ENCODE measurements at regions not wholly inside any gene's neighbourhood (a gene's known extent, or its start where the extent isn't known, plus 50 kb on each side); places are given as distances from the start of the nearest gene placed in this dataset.

DNA sequence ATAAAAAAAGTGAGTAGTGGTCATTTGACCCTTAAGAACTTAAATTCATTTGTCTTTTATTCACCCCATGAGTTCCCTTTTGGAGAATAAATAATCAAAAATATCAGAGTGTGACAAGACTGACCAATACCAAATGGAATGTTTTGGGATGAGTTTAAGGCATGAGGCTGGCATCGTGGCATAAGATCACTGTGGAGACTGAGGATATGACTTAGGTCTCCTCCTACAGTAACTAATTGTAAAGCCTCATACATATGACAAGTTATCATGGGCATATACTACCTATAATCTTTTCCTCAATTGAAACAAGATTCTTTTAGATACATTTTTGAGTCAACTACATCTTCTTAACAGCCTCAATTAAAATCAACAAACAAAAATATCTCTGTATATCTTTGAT, 782.0 kb downstream of the SLITRK1 start:
- H3K4me3 Mint-ChIP-seq: no peak overlapping the region
- intact Hi-C loops (cut with micrococcal nuclease): no loop called here
- Histone ChIP-seq H4K20me1 (ENCODE audit: insufficient read depth, low read length) (no peaks in the 10 kb centered on the region), H3K36me3 (replicated peaks in 1 of 2; ENCODE audit: control insufficient read depth in 1 of 2, insufficient read depth in 2 of 2, low read length in 2 of 2) (no peaks in the 10 kb centered on the region), H2AFZ (ENCODE audit: insufficient read depth, low read depth, low read length, poor library complexity, severe bottlenecking) (no peak overlapping the region), H3K4me1 (ENCODE audit: control insufficient read depth in 1 of 2, insufficient read depth in 2 of 2, low read length in 2 of 2) (no peaks in the 10 kb centered on the region), H3K4me2 (replicated peaks; ENCODE audit: extremely low read depth, low read length, poor library complexity, severe bottlenecking) (no peak overlapping the region), H3K79me2 (ENCODE audit: insufficient read depth, low read length) (no peaks in the 10 kb centered on the region), H3K27ac (ENCODE audit: low read depth in 1 of 2, low read length in 2 of 2) (no peak overlapping the region), H3K9me3 (replicated peaks in 1 of 2; ENCODE audit: control insufficient read depth in 1 of 2, insufficient read depth in 1 of 2, low read length in 2 of 2) (peaks cover 0 to 3% of the 10 kb centered on the region in 2 donors), H3K4me3 (replicated peaks in 1 of 3; ENCODE audit: low read depth in 2 of 3, low read length in 3 of 3) (no peak overlapping the region), H3K27me3 (ENCODE audit: control insufficient read depth in 2 of 2, insufficient read depth in 2 of 2, low read length in 2 of 2) (no peaks in the 10 kb centered on the region), H3K9ac (ENCODE audit: insufficient read depth, low read length, poor library complexity, severe bottlenecking) (no peak overlapping the region)
- TF ChIP-seq, protein P1, sequence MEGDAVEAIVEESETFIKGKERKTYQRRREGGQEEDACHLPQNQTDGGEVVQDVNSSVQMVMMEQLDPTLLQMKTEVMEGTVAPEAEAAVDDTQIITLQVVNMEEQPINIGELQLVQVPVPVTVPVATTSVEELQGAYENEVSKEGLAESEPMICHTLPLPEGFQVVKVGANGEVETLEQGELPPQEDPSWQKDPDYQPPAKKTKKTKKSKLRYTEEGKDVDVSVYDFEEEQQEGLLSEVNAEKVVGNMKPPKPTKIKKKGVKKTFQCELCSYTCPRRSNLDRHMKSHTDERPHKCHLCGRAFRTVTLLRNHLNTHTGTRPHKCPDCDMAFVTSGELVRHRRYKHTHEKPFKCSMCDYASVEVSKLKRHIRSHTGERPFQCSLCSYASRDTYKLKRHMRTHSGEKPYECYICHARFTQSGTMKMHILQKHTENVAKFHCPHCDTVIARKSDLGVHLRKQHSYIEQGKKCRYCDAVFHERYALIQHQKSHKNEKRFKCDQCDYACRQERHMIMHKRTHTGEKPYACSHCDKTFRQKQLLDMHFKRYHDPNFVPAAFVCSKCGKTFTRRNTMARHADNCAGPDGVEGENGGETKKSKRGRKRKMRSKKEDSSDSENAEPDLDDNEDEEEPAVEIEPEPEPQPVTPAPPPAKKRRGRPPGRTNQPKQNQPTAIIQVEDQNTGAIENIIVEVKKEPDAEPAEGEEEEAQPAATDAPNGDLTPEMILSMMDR (IDR thresholded peaks at IDR 0.05): no peak
- WGBS (ENCODE audit: insufficient coverage): no CpG with 5 or more reads among the region's 1 CpG
- no peak overlapping the region for H3K27ac Mint-ChIP-seq
- no peak for DNase-seq
- no peaks in the 10 kb centered on the region for H3K27me3 Mint-ChIP-seq (ENCODE audit: low read depth in 3 of 3)
- H3K36me3 Mint-ChIP-seq: no peaks in the 10 kb centered on the region
- H3K9me3 Mint-ChIP-seq: peaks cover 0 to 13% (median 6%) of the 10 kb centered on the region in 7 donors
- no peaks in the 10 kb centered on the region for H3K4me1 Mint-ChIP-seq

DNA sequence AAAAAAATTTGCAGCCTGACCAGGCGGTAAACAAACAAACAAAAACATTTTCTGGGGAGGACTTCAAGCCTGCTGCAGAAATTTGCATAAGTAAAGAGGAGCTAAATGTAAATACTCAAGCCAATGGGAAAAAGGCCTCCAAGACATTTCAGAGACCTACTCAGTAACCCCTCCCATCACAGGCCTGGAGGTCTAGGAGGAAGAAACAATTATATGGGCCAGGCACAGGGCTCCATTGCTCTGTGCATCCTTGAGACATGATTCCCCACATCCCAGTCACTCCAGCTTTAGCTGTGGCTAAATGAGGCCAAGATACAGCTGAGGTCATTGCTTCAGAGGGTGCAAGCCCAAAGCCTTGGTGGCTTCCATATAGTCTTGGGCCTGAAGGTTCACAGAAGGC, 793.4 kb downstream of the SLITRK1 start:
- Histone ChIP-seq H4K20me1 (ENCODE audit: insufficient read depth, low read length) (no peaks in the 10 kb centered on the region), H3K4me3 (replicated peaks in 1 of 3; ENCODE audit: low read depth in 2 of 3, low read length in 3 of 3) (no peak overlapping the region), H2AFZ (ENCODE audit: insufficient read depth, low read depth, low read length, poor library complexity, severe bottlenecking) (no peak overlapping the region), H3K9ac (ENCODE audit: insufficient read depth, low read length, poor library complexity, severe bottlenecking) (no peak overlapping the region), H3K4me1 (ENCODE audit: control insufficient read depth in 1 of 2, insufficient read depth in 2 of 2, low read length in 2 of 2) (no peaks in the 10 kb centered on the region), H3K27ac (ENCODE audit: low read depth in 1 of 2, low read length in 2 of 2) (no peak overlapping the region), H3K9me3 (replicated peaks in 1 of 2; ENCODE audit: control insufficient read depth in 1 of 2, insufficient read depth in 1 of 2, low read length in 2 of 2) (peaks cover 8 to 18% of the 10 kb centered on the region in 2 donors), H3K79me2 (ENCODE audit: insufficient read depth, low read length) (no peaks in the 10 kb centered on the region), H3K36me3 (replicated peaks in 1 of 2; ENCODE audit: control insufficient read depth in 1 of 2, insufficient read depth in 2 of 2, low read length in 2 of 2) (no peaks in the 10 kb centered on the region), H3K4me2 (replicated peaks; ENCODE audit: extremely low read depth, low read length, poor library complexity, severe bottlenecking) (no peak overlapping the region), H3K27me3 (ENCODE audit: control insufficient read depth in 2 of 2, insufficient read depth in 2 of 2, low read length in 2 of 2) (no peaks in the 10 kb centered on the region)
- H3K4me1 Mint-ChIP-seq: no peaks in the 10 kb centered on the region
- WGBS (ENCODE audit: insufficient coverage): no CpG with 5 or more reads among the region's 1 CpG
- TF ChIP-seq, protein P1 (IDR thresholded peaks at IDR 0.05): no peak
- H3K4me3 Mint-ChIP-seq: no peak overlapping the region
- peaks cover 2 to 16% (median 9%) of the 10 kb centered on the region in 7 donors for H3K9me3 Mint-ChIP-seq
- no peak for DNase-seq
- intact Hi-C loops (cut with micrococcal nuclease): no loop called here
- no peaks in the 10 kb centered on the region for H3K27me3 Mint-ChIP-seq (ENCODE audit: low read depth in 3 of 3)
- no peak overlapping the region for H3K27ac Mint-ChIP-seq
- no peaks in the 10 kb centered on the region for H3K36me3 Mint-ChIP-seq

Measured in CD14-positive monocyte (primary cell).